NCI-H345 (cell line): ENCODE measurements at regions not wholly inside any gene's neighbourhood (a gene's known extent, or its start where the extent isn't known, plus 50 kb on each side); places are given as distances from the start of the nearest gene placed in this dataset.

Experiments
- DNase-seq: peaks from one replicate; lab custom pipeline; 2025; lab: John Stamatoyannopoulos, UW

- DNase-seq: no peak
Measured at GRCh38 chr1:14347186-14347585, 251.3 kb upstream of the KAZN start.

- DNase-seq: no peak
Measured at GRCh38 chr1:14347776-14348175, 250.7 kb upstream of the KAZN start.

GRCh38 chr1:14350197-14350596 is 248.3 kb upstream of the KAZN start:
- DNase-seq: no peak

GRCh38 chr1:14352897-14353296 is 245.6 kb upstream of the KAZN start:
- no peak for DNase-seq

GRCh38 chr1:14361005-14361404 is 237.5 kb upstream of the KAZN start:
- DNase-seq: peak; percentile 66

GRCh38 chr1:14362331-14362730 is 236.2 kb upstream of the KAZN start:
- no peak for DNase-seq

- DNase-seq: no peak
Measured at GRCh38 chr1:14363036-14363590, 235.4 kb upstream of the KAZN start.

- no peak for DNase-seq
Measured at GRCh38 chr1:14363707-14364413, 234.6 kb upstream of the KAZN start.

- DNase-seq: no peak
Measured at GRCh38 chr1:14365301-14365988, 233.0 kb upstream of the KAZN start.

- DNase-seq: no peak
Measured at GRCh38 chr1:14366091-14367018, 232.1 kb upstream of the KAZN start.

GRCh38 chr1:14367451-14367850 is 231.0 kb upstream of the KAZN start:
- no peak for DNase-seq

- no peak for DNase-seq
Measured at GRCh38 chr1:14369526-14370213, 228.8 kb upstream of the KAZN start.

GRCh38 chr1:14371771-14372497 is 226.6 kb upstream of the KAZN start:
- no peak for DNase-seq

GRCh38 chr1:14372526-14372925 is 226.0 kb upstream of the KAZN start:
- DNase-seq: no peak

- no peak for DNase-seq
Measured at GRCh38 chr1:14373081-14373758, 225.3 kb upstream of the KAZN start.

GRCh38 chr1:14375226-14375625 is 223.3 kb upstream of the KAZN start:
- DNase-seq: no peak

- DNase-seq: no peak
Measured at GRCh38 chr1:14377386-14377785, 221.1 kb upstream of the KAZN start.

- DNase-seq: no peak
Measured at GRCh38 chr1:14380408-14380807, 218.1 kb upstream of the KAZN start.

- DNase-seq: peak; percentile 42
Measured at GRCh38 chr1:14390816-14391215, 207.7 kb upstream of the KAZN start.

GRCh38 chr1:14392161-14392858 is 206.2 kb upstream of the KAZN start:
- DNase-seq: no peak
